ENCODE measurements at regions not wholly inside any gene's neighbourhood (a gene's known extent, or its start where the extent isn't known, plus 50 kb on each side); places are given as distances from the start of the nearest gene placed in this dataset.

DNA sequence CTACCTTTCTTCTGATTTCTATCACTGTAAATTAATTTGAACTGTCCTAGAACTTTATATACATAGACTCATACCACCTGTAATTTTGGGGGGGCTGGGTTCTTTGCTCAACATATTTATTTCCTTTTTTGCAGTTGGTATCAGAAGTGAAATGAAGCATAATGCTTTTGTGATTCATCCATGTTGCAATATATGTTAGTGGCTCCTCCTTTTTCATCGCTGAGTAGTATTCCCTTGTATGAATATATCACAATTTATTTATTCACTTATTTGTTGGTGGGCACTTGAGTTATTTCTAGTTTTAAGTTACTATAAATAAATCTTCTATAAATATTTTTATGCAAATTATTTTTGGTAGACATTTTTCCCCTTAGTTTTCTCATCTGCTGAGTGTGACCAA is 336.4 kb downstream of the HS3ST3B1 start:
- Mint-ChIP-seq H3K4me1 (no peaks in the 10 kb centered on the region), H3K27me3 (ENCODE audit: low read depth in 3 of 3) (no peaks in the 10 kb centered on the region), H3K4me3 (no peak overlapping the region), H3K36me3 (no peaks in the 10 kb centered on the region), H3K9me3 (peaks cover 0 to 7% (median 3%) of the 10 kb centered on the region in 7 donors), H3K27ac (no peak overlapping the region)
- Histone ChIP-seq H3K9ac (ENCODE audit: insufficient read depth, low read length, poor library complexity, severe bottlenecking) (no peak overlapping the region), H3K27ac (ENCODE audit: low read depth in 1 of 2, low read length in 2 of 2) (no peak overlapping the region), H3K4me1 (ENCODE audit: control insufficient read depth in 1 of 2, insufficient read depth in 2 of 2, low read length in 2 of 2) (no peaks in the 10 kb centered on the region), H3K36me3 (replicated peaks in 1 of 2; ENCODE audit: control insufficient read depth in 1 of 2, insufficient read depth in 2 of 2, low read length in 2 of 2) (no peaks in the 10 kb centered on the region), H2AFZ (ENCODE audit: insufficient read depth, low read depth, low read length, poor library complexity, severe bottlenecking) (no peak overlapping the region), H3K27me3 (ENCODE audit: control insufficient read depth in 2 of 2, insufficient read depth in 2 of 2, low read length in 2 of 2) (no peaks in the 10 kb centered on the region), H3K4me2 (replicated peaks; ENCODE audit: extremely low read depth, low read length, poor library complexity, severe bottlenecking) (no peak overlapping the region), H3K79me2 (ENCODE audit: insufficient read depth, low read length) (no peaks in the 10 kb centered on the region), H3K9me3 (replicated peaks in 1 of 2; ENCODE audit: control insufficient read depth in 1 of 2, insufficient read depth in 1 of 2, low read length in 2 of 2) (peaks cover 0 to 4% of the 10 kb centered on the region in 2 donors), H4K20me1 (ENCODE audit: insufficient read depth, low read length) (no peaks in the 10 kb centered on the region), H3K4me3 (replicated peaks in 1 of 3; ENCODE audit: low read depth in 2 of 3, low read length in 3 of 3) (no peak overlapping the region)
- TF ChIP-seq, protein P1, sequence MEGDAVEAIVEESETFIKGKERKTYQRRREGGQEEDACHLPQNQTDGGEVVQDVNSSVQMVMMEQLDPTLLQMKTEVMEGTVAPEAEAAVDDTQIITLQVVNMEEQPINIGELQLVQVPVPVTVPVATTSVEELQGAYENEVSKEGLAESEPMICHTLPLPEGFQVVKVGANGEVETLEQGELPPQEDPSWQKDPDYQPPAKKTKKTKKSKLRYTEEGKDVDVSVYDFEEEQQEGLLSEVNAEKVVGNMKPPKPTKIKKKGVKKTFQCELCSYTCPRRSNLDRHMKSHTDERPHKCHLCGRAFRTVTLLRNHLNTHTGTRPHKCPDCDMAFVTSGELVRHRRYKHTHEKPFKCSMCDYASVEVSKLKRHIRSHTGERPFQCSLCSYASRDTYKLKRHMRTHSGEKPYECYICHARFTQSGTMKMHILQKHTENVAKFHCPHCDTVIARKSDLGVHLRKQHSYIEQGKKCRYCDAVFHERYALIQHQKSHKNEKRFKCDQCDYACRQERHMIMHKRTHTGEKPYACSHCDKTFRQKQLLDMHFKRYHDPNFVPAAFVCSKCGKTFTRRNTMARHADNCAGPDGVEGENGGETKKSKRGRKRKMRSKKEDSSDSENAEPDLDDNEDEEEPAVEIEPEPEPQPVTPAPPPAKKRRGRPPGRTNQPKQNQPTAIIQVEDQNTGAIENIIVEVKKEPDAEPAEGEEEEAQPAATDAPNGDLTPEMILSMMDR (IDR thresholded peaks at IDR 0.05), result no peak
- intact Hi-C loops (cut with micrococcal nuclease), result no loop called here
- DNase-seq, result no peak
- WGBS (ENCODE audit: insufficient coverage), result no CpG with 5 or more reads among the region's 1 CpG

DNA sequence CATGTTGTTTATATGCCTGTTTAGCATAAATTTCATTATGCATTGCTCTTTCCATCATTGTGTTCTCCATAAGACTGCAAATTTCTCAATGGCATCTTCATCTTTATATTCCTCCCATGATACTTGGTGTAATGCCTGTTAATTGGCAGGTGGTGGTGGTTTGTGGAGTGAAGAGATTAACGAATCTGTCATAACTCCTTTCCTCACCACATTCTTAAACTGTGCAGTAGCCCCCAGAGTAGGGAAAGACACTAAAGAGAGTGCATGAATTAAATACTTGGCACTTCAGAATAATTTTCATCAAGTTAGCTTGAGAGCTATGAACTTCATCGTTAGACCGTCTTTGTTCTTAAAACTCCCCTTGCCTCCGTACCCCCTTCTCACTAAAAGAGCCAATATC is 329.7 kb downstream of the HS3ST3B1 start:
- Histone ChIP-seq H3K9me3 (replicated peaks in 1 of 2; ENCODE audit: control insufficient read depth in 1 of 2, insufficient read depth in 1 of 2, low read length in 2 of 2) (peaks cover 0 to 7% of the 10 kb centered on the region in 2 donors), H3K36me3 (replicated peaks in 1 of 2; ENCODE audit: control insufficient read depth in 1 of 2, insufficient read depth in 2 of 2, low read length in 2 of 2) (no peaks in the 10 kb centered on the region), H3K9ac (ENCODE audit: insufficient read depth, low read length, poor library complexity, severe bottlenecking) (no peak overlapping the region), H2AFZ (ENCODE audit: insufficient read depth, low read depth, low read length, poor library complexity, severe bottlenecking) (no peak overlapping the region), H4K20me1 (ENCODE audit: insufficient read depth, low read length) (no peaks in the 10 kb centered on the region), H3K27ac (ENCODE audit: low read depth in 1 of 2, low read length in 2 of 2) (no peak overlapping the region), H3K27me3 (ENCODE audit: control insufficient read depth in 2 of 2, insufficient read depth in 2 of 2, low read length in 2 of 2) (no peaks in the 10 kb centered on the region), H3K4me1 (ENCODE audit: control insufficient read depth in 1 of 2, insufficient read depth in 2 of 2, low read length in 2 of 2) (peaks cover 0 to 3% of the 10 kb centered on the region in 2 donors), H3K4me2 (replicated peaks; ENCODE audit: extremely low read depth, low read length, poor library complexity, severe bottlenecking) (no peak overlapping the region), H3K79me2 (ENCODE audit: insufficient read depth, low read length) (no peaks in the 10 kb centered on the region), H3K4me3 (replicated peaks in 1 of 3; ENCODE audit: low read depth in 2 of 3, low read length in 3 of 3) (no peak overlapping the region)
- H3K36me3 Mint-ChIP-seq, result peaks cover 0 to 2% of the 10 kb centered on the region in 2 donors
- H3K27ac Mint-ChIP-seq, result no peak overlapping the region
- H3K4me3 Mint-ChIP-seq, result no peak overlapping the region
- peaks cover 4% of the 10 kb centered on the region for H3K4me1 Mint-ChIP-seq
- peaks cover 2 to 14% (median 10%) of the 10 kb centered on the region in 7 donors for H3K9me3 Mint-ChIP-seq
- intact Hi-C loops (cut with micrococcal nuclease), result no loop called here
- TF ChIP-seq, protein P1 (IDR thresholded peaks at IDR 0.05), result no peak
- peaks cover 0 to 5% (median 0%) of the 10 kb centered on the region in 3 donors for H3K27me3 Mint-ChIP-seq (ENCODE audit: low read depth in 3 of 3)
- WGBS (ENCODE audit: insufficient coverage), result 96% methylated on average over 3 of the region's 4 CpGs
- no peak for DNase-seq
